WTC11 (cell line): ENCODE measurements at regions not wholly inside any gene's neighbourhood (a gene's known extent, or its start where the extent isn't known, plus 50 kb on each side); places are given as distances from the start of the nearest gene placed in this dataset.
"Not testable (repeated sequence)": the region's sequence is repeated elsewhere in the genome, so short reads cannot be mapped to it uniquely, and the experiment has no call there.

ENCODE experiments used
- ATAC-seq: fragments of 200-7000 bp; cut with Tn5 transposase; 2 replicates; pipeline ENCODE4 v1.10.0; 2021; ENCODE audit warnings: mild to moderate bottlenecking, moderate library complexity
- CTCF ChIA-PET: fragments of 300-600 bp; sonication (Branson Sonifier 250); formaldehyde crosslinking; loops from one replicate; lab custom pipeline; 2021; ENCODE audit warnings: antibody characterized with exemption; lab: Charles Lee
- POLR2A ChIA-PET: fragments of 350-600 bp; sonication (Branson Sonifier 250); formaldehyde crosslinking; loops from one replicate; lab custom pipeline; 2021; ENCODE audit warnings: antibody characterized with exemption; lab: Charles Lee
- DNase-seq: peaks from one replicate; pipeline ENCODE4 v3.0.0; 2021; ENCODE audit warnings: low spot score
- H3K27ac Mint-ChIP-seq: 2 replicates; pipeline ENCODE4 v1.8.0; 2021; ENCODE audit warnings: mixed read lengths
- H3K27me3 Mint-ChIP-seq: 2 replicates; pipeline ENCODE4 v1.8.0; 2021; ENCODE audit warnings: low read depth, mild to moderate bottlenecking, moderate library complexity, mixed read lengths
- H3K36me3 Mint-ChIP-seq: 2 replicates; pipeline ENCODE4 v1.8.0; 2021; ENCODE audit warnings: mixed read lengths
- H3K4me1 Mint-ChIP-seq: 2 replicates; pipeline ENCODE4 v1.8.0; 2022; ENCODE audit warnings: mixed read lengths
- H3K4me3 Mint-ChIP-seq: 2 replicates; pipeline ENCODE4 v1.8.0; 2021; ENCODE audit warnings: mild to moderate bottlenecking, moderate library complexity, mixed read lengths
- H3K9me3 Mint-ChIP-seq: 2 replicates; pipeline ENCODE4 v1.8.0; 2021; ENCODE audit warnings: mixed read lengths
- CREB1 ChIP-seq: sonication (generic); formaldehyde crosslinking; IDR thresholded peaks from 2 replicates; pipeline ENCODE4 v1.8.0; 2023; ENCODE audit warnings: mild to moderate bottlenecking, missing genetic modification reagents
- FOXP1 ChIP-seq: sonication (generic); formaldehyde crosslinking; IDR thresholded peaks from 2 replicates; pipeline ENCODE4 v1.8.0; 2022; ENCODE audit warnings: missing genetic modification reagents, mild to moderate bottlenecking, moderate library complexity, borderline replicate concordance
- GRHL2 ChIP-seq: fragments of 250-450 bp; sonication (Bioruptor Pico); IDR thresholded peaks from 2 replicates; pipeline ENCODE4 v1.8.0; 2022; ENCODE audit warnings: mild to moderate bottlenecking, moderate library complexity; ENCODE audit not compliant: insufficient replicate concordance, severe bottlenecking
- HMGA2 ChIP-seq: fragments of 250-450 bp; sonication (Bioruptor Pico); IDR thresholded peaks from 2 replicates; pipeline ENCODE4 v1.4.0; 2021; ENCODE audit warnings: mild to moderate bottlenecking, moderate library complexity
- JUN ChIP-seq: sonication (generic); formaldehyde crosslinking; IDR thresholded peaks from 2 replicates; pipeline ENCODE4 v1.8.0; 2023; ENCODE audit warnings: mild to moderate bottlenecking, missing genetic modification reagents
- NFATC4 ChIP-seq: fragments of 250-450 bp; sonication (Bioruptor Pico); IDR thresholded peaks from 2 replicates; pipeline ENCODE4 v1.9.0; 2021; ENCODE audit warnings: mild to moderate bottlenecking
- NR1H2 ChIP-seq: sonication (generic); formaldehyde crosslinking; IDR thresholded peaks from 2 replicates; pipeline ENCODE4 v1.9.0; 2021; ENCODE audit warnings: mild to moderate bottlenecking, moderate library complexity, missing genetic modification reagents
- OVOL2 ChIP-seq: fragments of 250-450 bp; sonication (Bioruptor Pico); IDR thresholded peaks from 2 replicates; pipeline ENCODE4 v1.9.0; 2021; ENCODE audit warnings: mild to moderate bottlenecking, borderline replicate concordance
- SOX15 ChIP-seq: fragments of 250-450 bp; sonication (Bioruptor Pico); IDR thresholded peaks from 2 replicates; pipeline ENCODE4 v1.9.0; 2021; ENCODE audit warnings: mild to moderate bottlenecking
- TCF7 ChIP-seq: sonication (generic); formaldehyde crosslinking; IDR thresholded peaks from 2 replicates; pipeline ENCODE4 v1.8.0; 2022; ENCODE audit warnings: mild to moderate bottlenecking, low read depth, missing genetic modification reagents, moderate library complexity
- TEAD1 ChIP-seq: sonication (generic); formaldehyde crosslinking; IDR thresholded peaks from 2 replicates; pipeline ENCODE4 v1.8.0; 2022; ENCODE audit warnings: mild to moderate bottlenecking, missing genetic modification reagents
- ZBTB21 ChIP-seq: sonication (generic); formaldehyde crosslinking; IDR thresholded peaks from 2 replicates; pipeline ENCODE4 v1.8.1; 2023; ENCODE audit warnings: mild to moderate bottlenecking, missing genetic modification reagents, borderline replicate concordance
- ZNF121 ChIP-seq: sonication (generic); formaldehyde crosslinking; IDR thresholded peaks from 2 replicates; pipeline ENCODE4 v1.8.0; 2023; ENCODE audit warnings: missing genetic modification reagents
- ZNF219 ChIP-seq: sonication (generic); formaldehyde crosslinking; IDR thresholded peaks from 2 replicates; pipeline ENCODE4 v1.8.0; 2023; ENCODE audit warnings: missing genetic modification reagents, mild to moderate bottlenecking, borderline replicate concordance
- ZNF232 ChIP-seq: sonication (generic); formaldehyde crosslinking; IDR thresholded peaks from 2 replicates; pipeline ENCODE4 v1.8.0; 2022; ENCODE audit warnings: mild to moderate bottlenecking, missing genetic modification reagents
- ZNF317 ChIP-seq: sonication (generic); formaldehyde crosslinking; IDR thresholded peaks from 2 replicates; pipeline ENCODE4 v1.8.1; 2023; ENCODE audit warnings: low read depth, mild to moderate bottlenecking, moderate library complexity, missing genetic modification reagents, borderline replicate concordance
- TF ChIP-seq, protein P1 (sequence below): sonication (generic); formaldehyde crosslinking; IDR thresholded peaks from 2 replicates; pipeline ENCODE4 v1.8.0; 2022; ENCODE audit warnings: mild to moderate bottlenecking, missing genetic modification reagents
- TF ChIP-seq, protein P2 (sequence below): sonication (generic); formaldehyde crosslinking; IDR thresholded peaks from 2 replicates; pipeline ENCODE4 v1.8.1; 2022; ENCODE audit warnings: mild to moderate bottlenecking, moderate library complexity, missing genetic modification reagents
- TF ChIP-seq, protein P3 (sequence below): fragments of 250-450 bp; sonication (Bioruptor Pico); conservative IDR thresholded peaks from 2 replicates; pipeline ENCODE4 v1.9.0; 2021; ENCODE audit warnings: mild to moderate bottlenecking
- TF ChIP-seq, protein P4 (sequence below): sonication (generic); formaldehyde crosslinking; IDR thresholded peaks from 2 replicates; pipeline ENCODE4 v1.8.0; 2023; ENCODE audit warnings: missing genetic modification reagents, mild to moderate bottlenecking, borderline replicate concordance

DNA sequence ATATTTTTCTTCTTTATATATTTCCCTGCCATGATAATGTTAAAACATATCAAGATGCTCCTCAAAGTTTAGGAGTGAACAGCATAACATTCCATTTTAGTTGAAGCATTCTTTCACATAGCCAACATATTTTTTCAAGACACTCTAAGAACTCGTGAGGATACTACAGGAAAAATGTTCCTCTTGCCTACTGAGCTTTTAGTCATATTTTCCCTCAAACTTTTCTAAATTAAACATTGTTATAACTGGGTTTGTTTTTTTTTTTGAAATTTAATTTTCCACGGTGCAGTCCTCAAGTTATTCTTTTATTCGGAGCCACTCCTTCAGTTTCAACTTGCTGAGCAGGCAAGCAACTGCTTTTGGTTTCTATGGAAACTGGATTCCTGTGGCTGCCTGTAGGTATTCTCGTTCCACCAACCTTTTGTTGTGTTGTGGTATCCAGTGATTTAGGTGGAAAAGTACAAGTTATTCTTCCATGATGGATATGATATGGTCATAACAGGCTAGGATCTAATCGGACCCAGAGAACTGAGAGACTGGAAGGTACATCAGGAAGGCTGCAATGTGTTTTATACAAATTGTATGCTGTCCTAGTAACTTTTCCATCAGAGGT is 248.0 kb downstream of the TRIML1 start:
- no peak overlapping the region for H3K4me3 Mint-ChIP-seq
- ChIA-PET CTCF (no interaction called here), POLR2A (no interaction called here)

DNA sequence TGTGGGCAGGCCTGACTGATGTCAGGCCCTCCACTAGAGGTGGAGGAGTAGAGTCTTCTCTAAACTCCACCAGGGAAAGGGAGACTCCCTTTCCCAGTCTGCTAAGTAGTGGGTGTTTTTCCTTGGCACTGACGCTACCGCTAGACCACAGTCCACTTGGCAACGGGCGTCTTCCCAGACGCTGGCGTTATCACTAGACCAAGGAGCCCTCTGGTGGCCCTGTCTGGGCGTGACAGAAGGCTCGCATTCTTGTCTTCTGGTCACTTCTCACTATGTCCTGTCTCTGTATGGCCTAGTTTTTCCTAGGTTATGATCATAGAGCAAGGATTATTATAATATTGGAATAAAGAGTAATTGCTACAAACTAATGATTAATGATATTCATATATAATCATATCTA is 252.1 kb downstream of the TRIML1 start:
- peak; percentile 55 for DNase-seq
- POLR2A ChIA-PET, H3K27me3 Mint-ChIP-seq, H3K27ac Mint-ChIP-seq, H3K4me3 Mint-ChIP-seq, ATAC-seq, CTCF ChIA-PET: not testable (repeated sequence)
- H3K36me3 Mint-ChIP-seq: peaks cover 45% of the 10 kb centered on the region
- H3K4me1 Mint-ChIP-seq: peaks cover 23% of the 10 kb centered on the region
- peaks cover 41% of the 10 kb centered on the region for H3K9me3 Mint-ChIP-seq

More for the DNA sequence above, 248.0 kb downstream of the TRIML1 start:
- peaks cover 12% of the 10 kb centered on the region for H3K4me1 Mint-ChIP-seq
- peaks cover 46% of the 10 kb centered on the region for H3K9me3 Mint-ChIP-seq
- ATAC-seq (no peak), DNase-seq (no peak)
- peaks cover 3% of the 10 kb centered on the region; the same call in 1 of the 2 replicates for H3K27me3 Mint-ChIP-seq
- peaks cover 47% of the 10 kb centered on the region for H3K36me3 Mint-ChIP-seq
- 0 out of 2 replicates have a peak overlapping the region, but pooled peaks have one; percentile 10 for H3K27ac Mint-ChIP-seq
- TF ChIP-seq, protein P1, sequence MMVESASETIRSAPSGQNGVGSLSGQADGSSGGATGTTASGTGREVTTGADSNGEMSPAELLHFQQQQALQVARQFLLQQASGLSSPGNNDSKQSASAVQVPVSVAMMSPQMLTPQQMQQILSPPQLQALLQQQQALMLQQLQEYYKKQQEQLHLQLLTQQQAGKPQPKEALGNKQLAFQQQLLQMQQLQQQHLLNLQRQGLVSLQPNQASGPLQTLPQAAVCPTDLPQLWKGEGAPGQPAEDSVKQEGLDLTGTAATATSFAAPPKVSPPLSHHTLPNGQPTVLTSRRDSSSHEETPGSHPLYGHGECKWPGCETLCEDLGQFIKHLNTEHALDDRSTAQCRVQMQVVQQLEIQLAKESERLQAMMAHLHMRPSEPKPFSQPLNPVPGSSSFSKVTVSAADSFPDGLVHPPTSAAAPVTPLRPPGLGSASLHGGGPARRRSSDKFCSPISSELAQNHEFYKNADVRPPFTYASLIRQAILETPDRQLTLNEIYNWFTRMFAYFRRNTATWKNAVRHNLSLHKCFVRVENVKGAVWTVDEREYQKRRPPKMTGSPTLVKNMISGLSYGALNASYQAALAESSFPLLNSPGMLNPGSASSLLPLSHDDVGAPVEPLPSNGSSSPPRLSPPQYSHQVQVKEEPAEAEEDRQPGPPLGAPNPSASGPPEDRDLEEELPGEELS (CRISPR knock-in tag): no peak
- TF ChIP-seq CREB1 (CRISPR knock-in tag) (no peak), ZNF121 (no peak), GRHL2 (no peak), ZNF317 (CRISPR knock-in tag) (no peak), NFATC4 (CRISPR knock-in tag) (no peak), FOXP1 (no peak), OVOL2 (CRISPR knock-in tag) (no peak), JUN (CRISPR knock-in tag) (no peak)
- TF ChIP-seq, protein P2, sequence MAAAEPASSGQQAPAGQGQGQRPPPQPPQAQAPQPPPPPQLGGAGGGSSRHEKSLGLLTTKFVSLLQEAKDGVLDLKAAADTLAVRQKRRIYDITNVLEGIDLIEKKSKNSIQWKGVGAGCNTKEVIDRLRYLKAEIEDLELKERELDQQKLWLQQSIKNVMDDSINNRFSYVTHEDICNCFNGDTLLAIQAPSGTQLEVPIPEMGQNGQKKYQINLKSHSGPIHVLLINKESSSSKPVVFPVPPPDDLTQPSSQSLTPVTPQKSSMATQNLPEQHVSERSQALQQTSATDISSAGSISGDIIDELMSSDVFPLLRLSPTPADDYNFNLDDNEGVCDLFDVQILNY: no peak
- TF ChIP-seq, protein P3, sequence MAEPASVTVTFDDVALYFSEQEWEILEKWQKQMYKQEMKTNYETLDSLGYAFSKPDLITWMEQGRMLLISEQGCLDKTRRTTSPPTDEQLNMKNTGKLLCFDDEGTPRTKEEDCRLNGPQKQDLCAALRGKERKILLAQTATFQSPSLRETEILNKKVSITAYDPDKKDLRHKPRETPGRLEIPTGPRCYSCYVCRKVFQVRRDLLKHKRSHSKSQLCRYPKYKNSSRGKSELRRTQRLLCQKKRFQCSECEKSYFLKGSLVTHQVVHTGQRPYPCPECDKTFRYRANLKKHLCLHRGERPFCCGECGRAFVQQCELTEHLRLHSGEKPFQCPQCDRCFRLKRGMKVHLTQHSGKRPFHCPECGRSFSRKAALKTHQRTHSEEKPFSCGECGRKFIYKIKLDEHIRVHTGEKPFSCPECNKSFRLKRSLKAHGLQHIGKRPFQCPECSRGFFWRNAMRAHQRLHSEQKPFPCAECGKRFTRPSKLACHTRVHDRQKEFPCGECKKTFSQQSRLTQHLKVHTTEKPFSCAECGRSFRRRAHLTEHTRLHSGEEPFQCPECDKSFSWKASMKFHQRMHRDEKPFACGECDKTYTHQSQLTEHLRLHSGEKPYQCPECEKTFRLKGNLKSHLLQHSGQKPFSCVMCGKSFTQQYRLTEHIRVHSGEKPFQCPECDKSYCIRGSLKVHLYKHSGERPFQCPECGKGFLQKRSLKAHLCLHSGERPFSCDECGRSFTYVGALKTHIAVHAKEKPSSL: no peak

DNA sequence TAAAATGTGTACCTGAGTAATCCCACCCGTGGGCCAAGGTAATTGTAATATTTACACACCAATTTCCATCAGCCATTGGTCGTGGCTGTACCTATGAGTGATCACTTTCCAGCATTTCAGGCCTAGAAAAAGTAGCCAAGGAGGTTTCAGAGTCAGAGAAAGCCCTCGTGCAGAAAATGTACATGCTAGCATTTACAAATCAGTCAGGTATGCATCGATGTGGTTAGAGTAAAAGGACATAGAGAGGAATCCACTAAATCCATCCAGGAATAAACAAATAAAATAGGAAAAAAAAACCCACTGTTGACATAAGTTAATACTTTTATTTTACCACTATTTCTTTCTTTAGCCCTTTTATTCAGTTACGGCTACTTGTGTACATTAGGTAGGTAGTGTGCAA is 256.8 kb downstream of the TRIML1 start:
- ChIA-PET POLR2A (no interaction called here), CTCF (no interaction called here)
- peaks cover 19% of the 10 kb centered on the region for H3K36me3 Mint-ChIP-seq
- H3K9me3 Mint-ChIP-seq: peaks cover 15% of the 10 kb centered on the region
- H3K27me3 Mint-ChIP-seq: peaks cover 3% of the 10 kb centered on the region
- H3K27ac Mint-ChIP-seq: no peak overlapping the region
- DNase-seq (no peak), ATAC-seq (no peak)
- H3K4me1 Mint-ChIP-seq: peaks cover 39% of the 10 kb centered on the region
- H3K4me3 Mint-ChIP-seq: no peak overlapping the region
- TF ChIP-seq SOX15 (CRISPR knock-in tag) (no peak), TEAD1 (CRISPR knock-in tag) (no peak), ZBTB21 (CRISPR knock-in tag) (no peak), HMGA2 (CRISPR knock-in tag) (no peak), ZNF219 (CRISPR knock-in tag) (no peak), NFATC4 (CRISPR knock-in tag) (no peak), NR1H2 (no peak), TCF7 (CRISPR knock-in tag) (no peak), ZNF232 (CRISPR knock-in tag) (no peak)
- TF ChIP-seq, protein P4, sequence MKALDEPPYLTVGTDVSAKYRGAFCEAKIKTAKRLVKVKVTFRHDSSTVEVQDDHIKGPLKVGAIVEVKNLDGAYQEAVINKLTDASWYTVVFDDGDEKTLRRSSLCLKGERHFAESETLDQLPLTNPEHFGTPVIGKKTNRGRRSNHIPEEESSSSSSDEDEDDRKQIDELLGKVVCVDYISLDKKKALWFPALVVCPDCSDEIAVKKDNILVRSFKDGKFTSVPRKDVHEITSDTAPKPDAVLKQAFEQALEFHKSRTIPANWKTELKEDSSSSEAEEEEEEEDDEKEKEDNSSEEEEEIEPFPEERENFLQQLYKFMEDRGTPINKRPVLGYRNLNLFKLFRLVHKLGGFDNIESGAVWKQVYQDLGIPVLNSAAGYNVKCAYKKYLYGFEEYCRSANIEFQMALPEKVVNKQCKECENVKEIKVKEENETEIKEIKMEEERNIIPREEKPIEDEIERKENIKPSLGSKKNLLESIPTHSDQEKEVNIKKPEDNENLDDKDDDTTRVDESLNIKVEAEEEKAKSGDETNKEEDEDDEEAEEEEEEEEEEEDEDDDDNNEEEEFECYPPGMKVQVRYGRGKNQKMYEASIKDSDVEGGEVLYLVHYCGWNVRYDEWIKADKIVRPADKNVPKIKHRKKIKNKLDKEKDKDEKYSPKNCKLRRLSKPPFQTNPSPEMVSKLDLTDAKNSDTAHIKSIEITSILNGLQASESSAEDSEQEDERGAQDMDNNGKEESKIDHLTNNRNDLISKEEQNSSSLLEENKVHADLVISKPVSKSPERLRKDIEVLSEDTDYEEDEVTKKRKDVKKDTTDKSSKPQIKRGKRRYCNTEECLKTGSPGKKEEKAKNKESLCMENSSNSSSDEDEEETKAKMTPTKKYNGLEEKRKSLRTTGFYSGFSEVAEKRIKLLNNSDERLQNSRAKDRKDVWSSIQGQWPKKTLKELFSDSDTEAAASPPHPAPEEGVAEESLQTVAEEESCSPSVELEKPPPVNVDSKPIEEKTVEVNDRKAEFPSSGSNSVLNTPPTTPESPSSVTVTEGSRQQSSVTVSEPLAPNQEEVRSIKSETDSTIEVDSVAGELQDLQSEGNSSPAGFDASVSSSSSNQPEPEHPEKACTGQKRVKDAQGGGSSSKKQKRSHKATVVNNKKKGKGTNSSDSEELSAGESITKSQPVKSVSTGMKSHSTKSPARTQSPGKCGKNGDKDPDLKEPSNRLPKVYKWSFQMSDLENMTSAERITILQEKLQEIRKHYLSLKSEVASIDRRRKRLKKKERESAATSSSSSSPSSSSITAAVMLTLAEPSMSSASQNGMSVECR (CRISPR knock-in tag): no peak
- TF ChIP-seq, protein P1 (CRISPR knock-in tag): no peak
- TF ChIP-seq, protein P2: no peak
